Stimulated activated CD4-positive, alpha-beta T cell treated with anti-CD3 and anti-CD28 coated beads, Interleukin-15, amount 100 ng/mL, for 24 hours (primary cell): ENCODE measurements at regions not wholly inside any gene's neighbourhood (a gene's known extent, or its start where the extent isn't known, plus 50 kb on each side); places are given as distances from the start of the nearest gene placed in this dataset.

Experiments used
- DNase-seq: peaks from one replicate; pipeline ENCODE4 v3.0.0-alpha.2; 2020

DNA sequence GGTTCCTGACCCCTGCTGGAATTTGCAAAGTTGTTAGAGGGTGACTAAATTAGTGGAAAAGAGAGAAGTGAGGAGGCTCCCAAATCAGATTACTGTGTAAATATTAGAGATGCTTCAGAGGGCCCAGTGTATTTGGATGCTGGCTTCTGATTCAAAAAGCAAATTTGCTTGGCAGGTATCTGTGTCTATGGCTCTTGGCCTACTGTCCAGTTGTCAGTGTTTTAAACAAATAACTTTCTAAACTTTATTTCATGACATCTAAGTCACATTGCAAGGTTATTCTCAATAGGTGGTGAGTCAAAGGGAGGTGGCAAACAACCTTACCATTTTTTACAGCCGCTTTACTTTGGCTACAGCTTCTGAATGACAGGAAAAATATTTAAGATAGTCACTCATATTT lies 720.1 kb downstream of the KCNA4 start:
- DNase-seq, result no peak

- DNase-seq, result no peak
Observed at GRCh38 chr11:29293825-29294224, 723.0 kb downstream of the KCNA4 start.

DNA sequence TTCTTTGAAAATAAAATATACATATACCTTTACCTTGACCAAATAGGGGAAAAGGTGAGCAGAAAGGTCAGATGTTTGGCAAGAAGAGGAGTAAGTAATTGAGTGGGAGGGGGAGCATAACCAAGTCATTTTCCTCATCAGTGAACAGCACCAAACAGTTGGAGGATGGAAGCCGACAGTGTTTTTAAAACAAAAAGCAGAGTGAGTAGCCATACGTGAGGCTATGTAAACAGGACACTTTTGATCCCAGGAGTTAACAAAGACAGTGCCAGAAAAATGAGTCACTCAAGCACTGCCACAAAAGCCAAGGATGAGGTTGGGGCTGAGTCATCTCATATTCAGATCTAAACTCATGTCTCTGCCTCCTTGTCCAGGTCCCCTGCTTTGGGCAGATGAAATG lies 734.7 kb downstream of the KCNA4 start:
- DNase-seq, result no peak

DNA sequence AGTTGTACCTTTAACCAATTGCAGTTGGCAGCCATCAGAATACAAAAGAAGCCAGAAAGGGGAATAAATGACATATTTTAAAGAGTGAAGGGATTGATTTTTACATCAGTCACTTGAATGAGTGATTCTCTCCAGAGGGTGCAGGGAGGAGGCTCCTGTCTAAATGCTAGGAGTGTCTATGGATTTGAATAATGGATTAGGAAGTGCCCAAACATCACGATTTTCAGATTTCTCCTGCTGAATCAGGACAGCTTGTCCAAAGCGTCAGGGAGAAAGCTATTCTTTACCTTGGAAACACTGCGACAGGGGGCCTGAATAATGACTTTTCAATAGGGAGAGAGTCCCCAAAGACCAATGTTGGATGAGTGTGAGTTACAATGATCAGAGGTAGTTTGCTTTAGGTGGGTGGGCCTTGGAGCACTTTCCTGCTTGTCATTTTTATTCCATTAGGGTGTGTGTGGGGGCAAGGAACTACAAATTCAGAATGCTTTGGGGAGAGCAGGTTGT lies 735.5 kb downstream of the KCNA4 start:
- DNase-seq, result no peak

- DNase-seq, result no peak
Observed at GRCh38 chr11:29280452-29280851, 736.4 kb downstream of the KCNA4 start.

DNA sequence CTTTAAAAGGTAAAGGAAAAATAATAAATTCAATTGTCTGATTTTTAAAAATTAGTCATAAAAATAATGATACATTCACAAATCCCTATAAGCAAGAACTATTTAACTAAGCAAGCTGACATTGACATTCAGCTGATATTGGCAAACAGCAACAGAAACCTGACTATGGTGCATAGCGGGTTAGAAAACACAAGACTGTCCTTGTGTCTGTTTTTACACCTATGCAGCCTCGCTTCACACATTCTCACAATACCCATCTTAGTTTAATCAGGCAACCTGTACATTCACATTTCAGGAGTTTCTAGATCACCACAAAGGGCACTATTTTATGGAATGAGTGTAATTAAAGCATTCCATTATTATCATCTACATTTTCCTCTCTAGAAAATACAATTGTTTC lies 737.1 kb downstream of the KCNA4 start:
- DNase-seq, result no peak

DNA sequence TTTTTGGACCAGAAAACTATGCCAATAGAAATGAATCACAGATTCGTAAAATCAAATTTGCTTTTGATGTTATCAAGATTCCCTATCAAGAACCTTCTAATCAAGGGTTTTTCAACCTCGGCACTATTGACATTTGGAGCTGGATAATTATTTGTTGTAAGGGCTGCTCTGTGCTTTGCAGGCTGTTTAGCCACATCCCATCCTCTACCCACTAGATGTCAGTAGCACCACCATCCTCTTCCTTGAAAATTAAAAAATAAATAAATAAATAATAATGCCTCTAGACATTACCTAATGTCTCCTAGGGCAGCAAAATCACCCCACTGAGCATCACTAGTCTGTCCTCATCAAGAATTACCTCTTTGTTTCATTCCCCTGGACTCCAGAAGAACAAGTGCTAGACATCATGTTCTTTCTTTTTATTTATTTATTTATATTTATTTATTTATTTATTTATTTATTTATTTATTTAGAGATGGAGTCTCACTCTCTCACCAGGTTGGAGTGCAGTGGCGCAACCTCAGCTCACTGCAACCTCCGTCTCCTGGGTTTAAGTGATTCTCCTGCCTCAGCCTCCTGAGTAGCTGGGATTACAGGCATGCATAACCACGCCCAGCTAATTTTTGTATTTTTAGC lies 744.7 kb downstream of the KCNA4 start:
- no peak for DNase-seq

DNA sequence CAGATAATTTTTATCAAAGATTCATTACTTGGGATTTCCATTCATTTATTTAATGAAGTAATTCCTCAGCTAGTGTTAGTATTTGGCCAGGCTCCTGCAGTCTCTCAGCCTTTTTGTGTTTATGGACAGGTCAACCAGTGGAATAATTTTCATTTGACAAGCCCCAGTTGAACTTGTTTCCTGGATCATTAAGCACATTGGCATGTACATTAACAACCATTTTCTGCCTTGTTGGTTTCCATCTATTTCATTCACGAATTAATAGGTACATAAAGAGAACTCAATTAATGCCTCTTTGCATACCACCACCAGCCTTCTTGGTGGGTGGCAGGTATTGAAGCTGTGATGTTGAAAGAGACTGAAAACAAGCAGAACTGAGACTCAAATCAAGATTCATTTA lies 745.2 kb downstream of the KCNA4 start:
- no peak for DNase-seq

DNA sequence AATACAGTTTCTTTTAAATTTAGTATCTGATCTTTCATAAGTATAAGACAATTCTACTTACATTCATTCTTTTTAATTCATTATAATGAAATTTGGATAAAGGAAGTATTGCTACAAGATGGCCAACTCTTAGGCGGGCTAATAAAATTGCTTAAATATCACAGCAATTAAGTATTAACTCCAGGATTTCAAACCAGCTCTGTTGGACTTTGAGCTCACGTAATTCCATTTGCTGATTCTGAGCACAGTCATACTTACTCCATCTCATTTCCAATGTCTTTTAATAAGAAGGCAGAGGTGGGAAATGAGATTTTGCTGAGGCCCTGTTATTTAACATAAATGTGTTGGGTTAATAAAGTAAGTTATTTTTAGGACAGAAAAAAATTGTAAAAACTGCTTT lies 748.1 kb downstream of the KCNA4 start:
- no peak for DNase-seq

DNA sequence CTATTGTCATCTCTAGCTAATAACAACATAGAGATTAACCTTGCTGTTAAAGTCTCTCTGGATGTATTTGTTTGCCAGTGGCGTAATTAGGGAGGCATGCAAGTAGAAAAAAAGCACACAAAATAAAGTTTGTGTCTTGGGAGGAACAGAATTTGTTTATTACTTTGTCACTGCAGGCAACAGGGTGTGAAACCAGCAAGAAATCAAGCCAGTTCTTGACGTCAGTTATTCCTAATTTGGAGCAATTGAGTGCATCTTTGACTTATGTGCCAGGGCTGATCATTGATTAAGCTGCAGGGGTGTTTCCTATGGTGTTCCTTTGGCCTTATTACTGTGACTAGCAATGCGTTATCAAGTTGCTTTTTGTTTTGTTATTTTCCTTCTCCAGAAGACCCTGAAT lies 751.0 kb downstream of the KCNA4 start:
- no peak for DNase-seq

DNA sequence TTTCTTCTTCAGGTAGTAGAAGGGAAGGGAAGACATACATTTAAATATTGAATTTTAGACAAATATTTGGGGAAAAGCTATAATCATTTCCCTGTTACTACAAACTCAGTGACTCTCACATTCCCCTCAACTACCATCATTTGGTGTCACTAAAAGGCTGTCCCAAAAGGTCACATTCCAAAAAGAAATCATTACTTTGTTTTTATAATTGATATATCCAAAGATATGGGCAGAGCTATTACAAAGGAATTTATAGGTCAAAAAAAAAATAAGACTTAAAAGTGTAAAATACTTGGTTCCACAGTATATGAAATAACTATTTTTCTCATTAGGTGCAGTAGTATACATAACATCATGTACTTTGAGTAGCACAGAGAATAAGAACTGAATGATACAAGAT lies 751.4 kb downstream of the KCNA4 start:
- DNase-seq, result no peak

GRCh38 chr11:29263971-29264682 lies 752.7 kb downstream of the KCNA4 start:
- no peak for DNase-seq

GRCh38 chr11:29261831-29262230 lies 755.0 kb downstream of the KCNA4 start:
- DNase-seq, result no peak

DNA sequence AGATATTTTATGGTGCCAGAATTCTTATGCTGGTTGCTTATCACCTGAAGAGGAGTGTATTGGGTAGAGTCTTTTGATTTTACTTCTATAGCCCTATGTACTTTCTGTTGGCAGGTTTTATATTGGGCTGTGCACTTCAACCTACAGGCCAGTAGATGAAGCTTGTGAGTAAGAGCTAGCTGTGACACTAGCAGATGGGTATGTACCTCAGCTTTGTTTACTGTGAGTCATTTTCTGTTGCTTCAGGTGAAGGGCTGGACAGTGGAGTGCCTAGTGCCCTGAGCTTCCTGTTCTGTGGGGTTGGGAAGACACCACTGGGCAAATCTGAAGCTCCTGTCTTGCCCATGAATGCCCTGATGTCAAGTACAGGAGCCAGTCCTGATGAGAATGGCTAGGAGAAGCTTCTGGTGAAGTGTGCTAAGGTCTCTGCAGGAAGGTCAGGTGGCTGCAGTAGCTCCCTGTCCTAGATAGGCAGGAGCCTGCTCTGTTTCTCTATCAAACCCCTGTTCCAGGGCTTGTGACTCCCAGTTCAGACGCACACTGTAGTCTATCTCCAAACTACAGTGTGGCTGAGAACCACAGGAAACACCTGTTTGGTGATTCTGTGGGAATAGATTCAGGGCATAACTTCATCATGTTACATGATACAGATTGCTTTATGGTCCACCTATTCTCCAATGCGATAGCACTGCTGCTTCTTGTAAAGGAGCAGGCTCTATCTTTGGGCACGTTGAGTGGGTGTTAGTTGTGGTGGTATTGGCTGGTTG lies 755.7 kb downstream of the KCNA4 start:
- no peak for DNase-seq

GRCh38 chr11:29258411-29258810 lies 758.4 kb downstream of the KCNA4 start:
- no peak for DNase-seq

DNA sequence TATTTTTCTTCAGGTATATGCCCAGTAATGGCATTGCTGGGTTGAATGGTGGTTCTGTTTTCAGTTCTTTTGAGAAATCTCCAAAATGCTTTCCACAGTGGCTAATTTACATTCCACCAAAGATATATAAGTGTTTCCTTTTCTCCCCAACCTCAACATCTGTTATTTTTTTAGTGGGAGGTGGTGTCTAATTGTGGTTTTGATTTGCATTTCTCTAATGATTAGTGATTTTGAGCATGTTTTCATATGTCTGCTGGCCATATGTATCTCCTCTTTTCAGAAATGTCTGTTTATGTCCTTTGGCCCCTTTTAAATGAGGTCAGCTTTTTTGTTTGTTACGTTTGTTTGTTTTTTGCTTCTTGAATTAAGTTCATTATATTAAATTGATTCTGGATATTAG lies 760.2 kb downstream of the KCNA4 start:
- DNase-seq, result no peak

DNA sequence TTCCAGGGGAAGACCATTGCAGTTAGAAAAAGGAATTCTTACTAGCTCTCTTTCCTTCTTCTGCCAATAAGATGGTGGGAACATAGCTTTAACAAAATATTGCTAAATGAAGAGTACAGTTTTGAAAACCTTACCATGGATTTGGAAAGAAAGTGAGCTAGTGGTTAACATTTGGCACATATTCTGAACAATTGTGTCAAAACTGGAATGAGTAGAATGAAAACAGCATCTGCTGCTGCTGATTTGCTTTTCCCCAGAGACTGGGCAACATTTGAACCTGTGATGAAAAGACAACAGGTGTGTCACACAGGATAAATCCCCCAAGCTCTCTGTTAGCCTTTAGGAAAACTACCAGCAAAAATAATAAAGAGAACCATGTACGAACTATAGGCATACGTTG lies 761.4 kb downstream of the KCNA4 start:
- no peak for DNase-seq

GRCh38 chr11:29251738-29252137 lies 765.1 kb downstream of the KCNA4 start:
- no peak for DNase-seq

DNA sequence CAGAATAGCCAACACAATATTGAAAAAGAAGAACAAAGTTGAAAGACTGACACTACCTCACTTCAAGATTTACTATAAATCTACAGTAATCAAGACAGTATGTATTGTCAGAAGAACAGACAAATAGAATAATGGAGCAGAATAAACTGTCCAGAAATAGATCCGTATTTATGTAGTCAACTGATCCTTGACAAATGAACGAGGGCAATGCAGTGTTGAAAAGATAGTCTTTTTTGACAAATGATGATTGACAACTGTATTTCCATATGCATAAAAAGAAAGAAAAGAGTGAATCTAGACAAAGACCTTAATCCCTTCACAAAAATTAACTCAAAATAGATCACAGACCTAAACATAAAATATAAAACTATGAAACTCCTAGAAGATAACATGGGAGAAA lies 767.1 kb downstream of the KCNA4 start:
- no peak for DNase-seq

DNA sequence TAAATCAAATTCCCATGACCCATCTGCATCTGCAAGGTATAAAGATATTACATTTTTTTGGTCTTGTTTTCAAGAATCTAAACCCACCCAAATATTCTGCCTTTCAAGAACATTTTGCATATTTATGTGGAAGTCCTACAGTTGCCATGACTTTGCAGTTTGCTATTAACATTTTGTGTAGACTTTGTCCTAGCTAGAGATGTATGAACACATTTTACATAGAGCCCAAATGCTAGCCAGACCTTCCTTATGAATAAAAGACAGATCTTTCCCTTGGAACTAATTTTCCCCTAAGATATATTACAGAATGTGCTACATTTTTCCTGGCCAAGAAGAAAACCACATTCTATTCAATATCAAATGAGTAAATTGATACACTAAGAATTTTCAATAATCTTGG lies 772.5 kb downstream of the KCNA4 start:
- DNase-seq, result no peak

DNA sequence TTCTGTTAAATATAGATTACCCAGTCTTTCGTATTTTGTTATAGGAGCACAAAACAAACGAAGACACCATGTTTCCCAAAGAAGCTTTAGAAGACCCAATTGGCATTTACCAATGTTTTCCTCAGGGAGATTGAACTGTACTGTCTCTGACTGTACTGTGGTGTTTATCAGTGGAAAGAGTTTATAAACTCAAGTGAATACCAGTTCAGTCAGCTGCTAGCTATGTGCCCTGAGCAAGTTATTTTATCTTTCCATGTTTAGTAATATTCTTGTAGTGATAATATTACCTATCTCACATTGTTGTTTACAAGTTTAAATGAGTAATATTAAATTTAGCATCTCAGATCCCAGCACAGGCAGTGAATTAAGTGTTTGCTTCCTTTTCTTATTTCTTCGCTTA lies 773.2 kb downstream of the KCNA4 start:
- DNase-seq, result no peak

- no peak for DNase-seq
Observed at GRCh38 chr11:29231991-29232390, 784.8 kb downstream of the KCNA4 start.

DNA sequence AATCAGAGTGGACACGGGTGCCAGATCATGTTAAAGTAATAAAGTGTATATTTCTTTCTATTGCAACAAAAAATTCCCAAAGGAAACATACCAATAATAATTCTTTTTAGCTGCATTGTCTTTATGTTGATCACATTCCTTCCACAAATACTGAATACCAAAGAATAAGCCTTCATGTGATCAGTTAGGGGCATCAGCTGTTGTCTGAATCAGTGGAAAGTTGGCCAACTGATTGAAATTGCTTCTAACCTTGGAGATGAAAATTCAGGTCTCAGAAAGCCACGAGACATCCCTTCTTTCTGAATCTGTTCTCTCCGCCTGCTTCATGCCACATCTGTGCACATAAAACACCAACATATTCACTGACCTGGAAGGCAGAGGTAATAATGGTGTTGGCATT lies 785.2 kb downstream of the KCNA4 start:
- DNase-seq, result no peak

DNA sequence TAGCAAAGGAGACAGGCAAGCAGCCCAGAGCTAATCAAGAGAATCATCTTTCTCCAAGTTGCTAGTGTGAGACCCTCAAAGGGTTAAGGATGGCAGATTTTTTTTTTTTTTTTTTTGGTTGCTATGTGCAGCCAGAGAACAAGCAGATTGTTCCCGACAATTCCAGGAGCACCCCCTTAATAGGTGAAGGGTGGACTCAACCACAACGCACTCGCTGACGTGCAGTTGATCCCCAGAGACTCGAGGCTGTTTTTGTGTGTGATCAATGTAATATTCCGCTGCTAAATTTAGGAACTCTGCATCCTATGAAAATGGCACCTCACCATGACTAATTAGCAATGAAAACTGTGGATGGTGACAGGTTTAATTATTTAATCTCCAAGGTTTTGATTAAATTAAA lies 789.0 kb downstream of the KCNA4 start:
- DNase-seq, result no peak
